GM21786 (cell line): ENCODE measurements at regions not wholly inside any gene's neighbourhood (a gene's known extent, or its start where the extent isn't known, plus 50 kb on each side); places are given as distances from the start of the nearest gene placed in this dataset.

ENCODE experiments used
- ATAC-seq: cut with Tn5 transposase; IDR thresholded peaks from one replicate; pipeline ENCODE4 v1.9.1; 2021; ENCODE audit not compliant: unreplicated experiment

DNA sequence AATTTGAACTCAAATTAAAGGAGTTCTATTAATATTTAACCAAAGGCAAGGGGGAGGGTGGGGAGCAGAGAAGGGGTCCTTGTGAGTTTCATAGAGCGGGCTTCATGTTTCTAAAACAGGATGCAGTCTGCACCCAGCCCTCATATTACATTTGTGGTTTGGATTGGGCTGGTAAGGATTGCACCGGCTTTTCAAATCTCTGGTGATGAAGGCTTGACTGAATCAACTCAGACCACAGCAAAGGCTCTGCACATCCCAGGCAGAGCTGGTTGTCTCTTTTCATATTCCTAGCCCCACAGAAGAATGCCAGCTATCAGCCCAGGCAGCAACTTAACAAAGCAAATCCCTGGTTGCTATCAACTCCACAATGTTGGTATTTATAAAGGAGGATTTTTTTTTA, 1221.4 kb downstream of the VRK1 start:
- no peak for ATAC-seq

DNA sequence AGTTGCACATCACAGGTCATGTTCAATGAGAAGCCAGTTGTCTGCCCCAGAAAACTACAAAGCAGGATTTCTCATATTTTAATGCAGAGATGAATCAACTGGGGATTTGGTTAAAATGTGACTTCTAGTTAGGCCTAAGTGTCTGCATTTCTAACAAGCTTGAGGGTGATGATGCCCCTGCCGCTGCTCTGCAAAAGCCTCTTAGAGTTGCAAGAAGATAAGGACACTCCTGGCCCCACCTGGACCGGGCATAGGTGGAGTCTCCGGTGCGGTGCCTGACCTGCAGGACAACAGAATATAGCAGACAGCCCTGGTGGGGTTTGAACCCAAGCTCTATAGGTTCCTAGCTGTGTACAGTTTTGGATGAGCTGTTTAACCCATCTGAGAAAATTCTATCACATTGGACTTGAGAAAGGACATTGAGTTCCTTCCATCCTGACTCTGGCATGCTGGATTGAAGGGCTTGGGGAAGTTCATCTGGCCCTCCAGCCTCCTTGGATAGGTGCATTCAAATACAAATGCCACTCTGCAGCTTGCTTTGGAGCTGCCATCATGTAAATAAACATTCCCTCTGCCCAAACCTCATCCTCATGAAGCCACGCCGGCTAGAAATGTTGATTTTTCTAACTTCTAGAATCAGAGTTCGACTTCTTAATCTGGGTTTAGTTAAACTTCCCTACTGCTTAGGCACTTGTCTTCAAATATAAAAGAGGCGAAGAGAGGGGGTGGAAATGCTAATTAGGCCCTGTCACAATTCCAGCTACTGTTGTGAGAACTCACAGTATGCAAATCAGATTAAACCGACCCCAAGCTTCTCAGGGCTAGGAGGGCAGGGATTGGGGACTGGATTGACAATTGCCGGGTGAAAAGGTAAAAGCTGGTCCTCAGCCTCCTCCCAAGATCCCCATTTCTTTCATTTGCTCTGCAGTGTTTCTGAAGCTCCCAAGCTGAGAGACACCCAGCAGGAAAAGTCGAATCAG, 1225.6 kb downstream of the VRK1 start:
- no peak for ATAC-seq

DNA sequence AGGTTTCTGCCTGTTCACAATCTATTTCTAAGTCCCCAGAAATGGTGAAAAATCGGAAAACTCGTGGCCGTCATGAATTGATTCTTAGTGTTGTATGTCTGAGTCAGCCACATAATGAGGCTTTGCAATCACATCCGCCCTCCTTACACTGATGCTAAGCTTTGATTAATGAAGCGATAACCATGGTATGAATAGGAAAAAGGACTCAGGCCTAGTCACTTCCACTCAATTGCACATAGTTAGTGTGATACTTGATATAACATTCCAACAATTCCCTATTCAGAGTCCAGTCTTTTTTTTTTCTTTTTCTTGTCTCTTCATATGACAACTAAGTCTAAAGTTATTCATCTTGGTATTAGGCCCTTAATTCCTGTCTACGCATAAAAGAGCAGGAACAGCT, 1231.0 kb downstream of the VRK1 start:
- ATAC-seq = no peak

DNA sequence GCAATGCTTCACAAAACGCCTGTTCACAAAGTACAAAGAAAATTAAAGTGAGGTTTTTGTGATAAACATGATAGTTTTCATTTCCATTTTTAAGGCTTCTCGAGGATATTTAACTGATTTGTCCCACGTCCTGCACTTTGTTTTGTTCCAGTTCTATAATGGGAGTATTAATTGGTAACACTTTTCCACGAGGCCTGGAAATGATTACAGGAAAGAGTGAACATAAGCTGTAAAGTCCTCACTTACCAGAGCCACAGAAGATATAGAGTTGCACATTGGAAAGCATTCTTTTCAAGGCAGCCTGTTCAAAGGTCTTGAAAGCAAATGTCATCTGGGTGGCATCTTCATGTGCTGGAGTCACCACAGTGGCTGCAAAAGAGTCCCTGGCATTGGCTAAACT, 1236.6 kb downstream of the BCL11B start:
- no peak for ATAC-seq

DNA sequence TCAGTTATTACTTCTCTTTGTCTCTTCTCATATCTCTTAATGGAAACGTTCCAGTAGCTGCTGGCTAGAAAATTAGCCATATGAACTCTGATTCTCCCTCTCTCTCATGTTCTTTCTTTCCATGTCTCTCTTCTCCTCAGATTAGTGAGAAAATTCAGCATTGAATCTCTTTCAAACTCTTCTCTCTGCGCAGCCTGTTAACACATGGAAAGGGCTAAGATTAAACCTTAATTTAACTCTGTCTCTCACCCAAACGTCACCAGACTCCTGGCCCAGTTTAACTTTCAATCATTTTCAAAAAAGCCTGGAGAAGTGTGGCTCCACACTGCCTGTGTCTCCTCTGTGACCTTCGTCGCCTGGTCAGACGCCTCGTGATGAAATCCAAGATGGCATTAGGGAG, 1234.2 kb downstream of the BCL11B start:
- no peak for ATAC-seq

DNA sequence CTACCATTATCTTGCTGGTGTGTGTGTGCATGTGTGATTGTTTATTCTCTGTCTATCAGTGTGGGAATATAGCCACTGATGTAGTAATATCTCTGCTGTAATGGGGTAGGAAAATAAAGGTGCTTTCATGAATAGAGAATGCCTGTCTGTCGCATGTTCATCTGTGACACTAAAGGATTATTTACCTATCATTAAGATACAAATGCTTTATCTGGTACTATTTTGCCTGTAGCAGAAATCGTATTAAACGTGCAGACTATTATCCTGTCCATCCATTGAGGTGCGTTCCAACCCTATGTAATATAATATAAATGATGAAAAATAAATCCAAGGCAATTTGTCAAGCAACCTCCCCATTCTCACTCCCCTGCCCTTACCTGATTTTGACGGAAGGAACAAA, 1215.1 kb downstream of the BCL11B start:
- ATAC-seq = no peak

DNA sequence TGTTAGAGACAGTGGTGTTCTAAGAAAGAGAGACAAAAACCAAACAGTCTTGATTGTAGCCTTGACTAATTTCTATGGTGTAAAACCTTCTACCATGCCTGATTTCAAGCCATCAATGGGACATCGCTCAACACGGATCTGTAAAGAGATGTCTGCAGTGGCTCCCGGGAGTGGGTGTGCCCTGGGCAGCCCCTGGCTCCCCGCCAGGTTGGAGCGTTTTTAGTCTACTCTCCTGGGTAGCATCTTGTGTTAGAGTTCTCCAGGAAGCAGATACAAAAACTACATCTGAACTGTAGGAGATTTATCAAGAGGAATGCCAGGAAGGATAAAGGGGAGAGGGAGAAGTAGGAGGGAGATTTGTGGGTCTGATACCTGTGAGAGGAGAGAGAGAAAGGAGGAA, 1212.9 kb downstream of the BCL11B start:
- no peak for ATAC-seq

DNA sequence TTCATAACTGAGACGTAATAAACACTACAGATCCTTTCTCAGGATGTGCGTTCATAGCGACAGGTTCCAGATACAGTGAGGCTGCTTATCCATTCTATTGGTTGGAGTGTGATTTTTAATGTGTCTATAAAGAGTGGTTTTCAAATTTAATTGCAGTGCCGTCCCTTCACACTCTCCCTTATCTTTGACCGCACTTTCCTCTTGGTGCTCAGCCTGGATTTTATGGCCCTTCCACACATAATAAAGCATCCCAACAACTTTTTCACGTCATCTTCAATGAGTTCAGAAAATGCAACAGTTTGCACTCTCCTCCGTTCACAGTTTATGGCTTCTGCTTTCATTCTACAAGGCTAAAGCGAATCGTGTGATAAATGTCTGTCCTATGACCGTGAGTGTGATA, 1209.9 kb downstream of the BCL11B start:
- ATAC-seq = no peak

DNA sequence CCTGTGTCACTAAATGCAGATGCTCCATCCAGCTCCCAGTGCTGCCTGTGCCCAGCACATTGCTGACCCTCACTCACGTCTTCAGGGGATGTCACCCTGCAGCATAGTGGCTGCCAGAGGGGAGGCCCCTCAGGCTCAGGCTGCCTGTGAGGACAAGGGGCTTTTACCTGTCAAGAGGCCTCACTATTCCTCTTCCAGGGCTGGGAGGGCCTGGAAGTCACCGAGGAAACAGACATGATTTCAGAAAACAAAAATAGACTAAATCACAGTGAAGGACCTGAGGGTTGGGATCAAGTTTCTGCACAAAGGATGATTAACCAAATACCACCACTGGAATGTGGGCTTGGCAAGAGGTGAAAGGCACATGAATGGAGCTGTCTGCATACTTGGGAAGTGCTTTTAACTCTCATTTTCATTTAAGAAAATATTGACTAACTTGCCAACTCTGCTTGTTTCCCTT, 1202.3 kb downstream of the BCL11B start:
- no peak for ATAC-seq

DNA sequence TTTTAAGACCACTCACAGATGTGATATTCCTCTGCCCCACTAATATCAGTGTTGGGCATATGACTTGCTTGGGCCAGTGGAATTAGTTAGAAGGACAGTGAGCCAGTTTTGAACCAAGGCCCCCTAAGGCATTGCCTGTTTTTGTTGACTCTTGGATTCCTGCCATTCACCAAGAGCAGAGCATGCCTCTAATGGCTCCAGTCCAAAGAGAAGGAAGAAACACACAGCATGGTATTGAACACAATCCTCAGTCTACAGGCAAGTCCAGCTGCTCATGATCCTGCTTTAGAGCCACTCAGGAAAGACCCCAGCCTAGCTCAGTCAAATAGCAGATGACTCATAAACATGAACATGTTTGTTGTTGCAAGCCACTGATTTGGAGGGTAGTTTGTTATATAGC, 1201.5 kb downstream of the BCL11B start:
- ATAC-seq = no peak

DNA sequence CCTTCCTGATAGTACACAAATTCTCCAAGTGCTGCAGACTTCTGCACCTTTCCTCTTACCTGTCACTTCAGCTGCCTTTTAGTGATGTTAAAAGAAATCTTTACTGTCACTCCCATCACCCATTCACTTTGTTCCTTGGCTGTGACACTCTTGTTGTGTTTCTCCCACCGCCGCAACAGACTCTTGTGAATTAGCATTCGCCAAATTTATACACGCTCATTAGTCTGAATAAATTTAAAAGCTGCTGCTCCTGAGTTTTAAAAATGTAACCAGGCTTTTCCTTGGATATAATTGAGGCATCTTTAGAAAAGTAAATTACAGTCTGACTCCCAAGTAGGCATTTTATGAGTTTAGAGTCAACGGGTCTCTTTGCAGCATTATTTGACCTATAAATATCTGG, 1197.9 kb downstream of the BCL11B start:
- no peak for ATAC-seq

DNA sequence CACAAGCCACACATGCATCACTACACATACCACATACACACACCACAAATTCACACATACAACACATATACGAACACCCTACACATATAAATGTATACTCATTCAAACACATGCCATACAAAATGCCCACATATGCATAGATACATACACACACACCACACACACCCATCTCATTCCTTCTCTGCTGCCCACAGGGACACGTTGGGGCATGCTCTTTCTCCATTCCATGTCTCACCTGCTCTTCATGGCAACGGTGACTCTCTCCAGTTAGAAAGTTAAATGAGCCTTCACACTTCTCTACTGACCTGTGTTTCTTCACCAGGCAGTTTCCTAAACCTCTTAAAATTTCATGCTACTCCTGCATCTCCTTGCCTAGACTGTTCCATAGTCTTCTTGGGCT, 1194.8 kb downstream of the BCL11B start:
- ATAC-seq = no peak

DNA sequence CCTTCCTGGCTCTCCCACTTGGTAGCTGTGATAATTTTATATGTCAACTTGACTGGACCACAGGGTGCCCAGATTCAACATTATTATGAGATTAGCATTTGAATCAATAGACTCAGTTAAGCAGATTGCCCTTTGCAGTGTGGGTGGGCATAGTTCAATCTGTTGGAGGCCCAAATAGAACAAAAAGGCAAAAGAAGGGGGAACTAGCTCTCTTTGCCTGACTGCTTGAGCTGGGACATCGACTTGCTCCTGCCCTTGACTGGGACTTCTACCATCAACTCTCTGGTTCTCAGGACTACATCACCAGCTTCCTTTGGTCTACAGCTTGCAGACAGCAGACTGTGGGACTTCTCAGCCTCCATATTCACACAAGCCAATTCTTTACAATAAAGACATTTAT, 1189.2 kb downstream of the BCL11B start:
- ATAC-seq = no peak

DNA sequence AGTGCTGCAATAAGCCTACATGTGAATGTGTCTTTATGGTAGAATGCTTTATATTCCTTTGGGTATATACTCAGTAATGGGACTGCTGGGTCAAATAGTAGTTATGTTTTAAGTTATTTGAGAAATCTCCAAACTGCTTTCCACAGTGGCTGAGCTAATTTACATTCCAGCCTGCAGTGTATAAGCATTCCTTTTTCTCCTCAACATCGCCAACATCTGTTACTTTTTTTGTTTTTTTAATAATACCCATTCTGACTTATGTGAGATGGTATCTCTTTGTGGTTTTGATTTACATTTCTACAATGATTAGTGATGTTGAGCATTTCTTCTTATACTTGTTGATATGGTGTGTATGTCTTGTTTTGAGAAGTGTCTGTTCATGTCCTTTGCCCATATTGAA, 1186.2 kb downstream of the BCL11B start:
- no peak for ATAC-seq

DNA sequence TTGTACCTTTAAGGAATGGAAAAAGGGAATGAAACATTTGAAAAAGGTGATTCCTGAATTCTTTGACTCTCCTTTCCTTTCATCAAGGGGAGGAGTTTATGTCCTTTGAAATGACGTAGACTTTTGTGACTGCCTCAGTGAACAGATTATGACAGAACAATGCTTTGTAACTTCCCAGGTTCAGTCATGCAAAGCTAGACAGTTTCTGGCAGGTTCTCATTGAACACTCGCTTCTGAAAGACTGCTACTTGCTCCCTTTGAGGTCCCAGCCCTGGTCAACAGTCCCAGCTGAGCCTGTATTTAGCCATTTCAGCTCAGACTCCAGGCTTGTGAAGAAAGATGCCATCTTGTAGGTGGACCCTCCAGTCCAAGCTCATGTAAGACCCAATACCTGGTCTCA, 1178.9 kb downstream of the BCL11B start:
- ATAC-seq = no peak

DNA sequence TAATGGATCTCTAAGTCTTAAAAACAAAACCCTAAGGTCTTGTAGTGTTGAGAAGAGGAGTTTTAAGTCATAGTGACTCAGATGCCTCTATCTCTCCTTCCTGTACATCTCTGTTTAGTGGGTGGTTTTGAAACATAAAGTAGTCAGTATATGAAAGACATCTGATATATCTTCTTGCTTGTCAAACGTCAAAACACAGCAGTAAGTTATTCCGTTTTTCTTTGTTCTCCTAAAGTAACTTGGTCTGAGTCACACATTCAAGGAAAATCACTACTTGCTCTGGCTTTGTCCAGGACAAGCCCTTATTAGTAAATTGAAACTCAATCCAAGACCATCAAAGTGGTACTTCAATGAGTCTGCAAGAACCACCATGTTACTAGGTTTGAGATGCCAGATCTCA, 1172.5 kb downstream of the BCL11B start:
- ATAC-seq = no peak

DNA sequence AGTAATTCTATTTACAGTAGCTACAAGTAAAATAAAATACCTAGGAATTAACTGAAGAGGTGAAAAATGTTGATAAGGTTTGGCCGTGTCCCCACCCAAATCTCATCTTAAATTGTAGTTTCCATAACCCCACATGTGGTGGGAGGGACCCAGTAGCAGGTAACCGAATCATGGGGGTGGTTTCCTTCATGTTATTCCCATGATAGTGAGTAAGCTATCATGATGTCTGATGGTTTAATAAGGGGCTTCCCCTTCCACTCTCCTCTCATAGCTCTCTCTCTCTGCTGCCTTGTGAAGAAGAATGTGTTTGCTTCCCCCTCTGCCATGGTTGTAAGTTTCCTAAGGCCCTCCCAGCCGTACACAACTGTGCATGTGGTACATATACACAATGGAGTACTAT, 1170.7 kb downstream of the BCL11B start:
- no peak for ATAC-seq

DNA sequence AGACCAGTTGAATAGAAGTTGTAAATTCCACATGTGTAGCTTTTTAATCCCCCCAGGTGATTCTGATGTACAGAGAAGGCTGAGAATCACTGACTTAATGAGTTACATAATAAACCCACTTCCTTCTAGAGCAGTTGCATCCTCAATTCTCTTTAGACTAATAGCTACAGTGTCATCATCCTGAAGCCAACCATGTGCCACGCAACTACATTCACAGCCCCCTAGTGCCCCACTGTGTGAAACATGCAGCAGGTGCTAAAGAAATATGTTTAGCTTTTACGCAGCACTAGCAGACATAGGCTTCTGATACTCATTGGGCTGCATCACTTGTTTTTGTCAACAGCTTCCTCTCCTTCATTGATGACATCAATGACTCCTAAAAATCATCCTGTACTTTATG, 1168.3 kb downstream of the BCL11B start:
- no peak for ATAC-seq

DNA sequence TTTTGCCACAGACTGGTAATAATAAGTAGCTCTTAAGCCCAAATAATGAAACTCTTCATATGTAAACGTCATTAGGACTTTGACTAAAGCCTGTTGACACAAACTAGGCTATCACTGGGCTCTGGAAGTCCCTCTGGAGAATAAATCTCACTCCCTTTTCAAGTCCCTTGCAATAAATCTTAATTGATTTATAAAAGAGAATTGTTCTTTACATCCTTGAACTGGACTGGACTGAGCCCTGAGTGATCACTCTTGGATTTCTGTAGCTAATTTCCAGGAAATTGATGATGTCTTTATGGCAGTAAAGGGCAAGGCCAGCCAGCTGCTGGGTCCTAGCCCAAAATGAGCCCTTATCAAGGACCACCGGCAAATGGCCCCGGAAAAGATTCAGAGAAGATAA, 1162.7 kb downstream of the BCL11B start:
- no peak for ATAC-seq

DNA sequence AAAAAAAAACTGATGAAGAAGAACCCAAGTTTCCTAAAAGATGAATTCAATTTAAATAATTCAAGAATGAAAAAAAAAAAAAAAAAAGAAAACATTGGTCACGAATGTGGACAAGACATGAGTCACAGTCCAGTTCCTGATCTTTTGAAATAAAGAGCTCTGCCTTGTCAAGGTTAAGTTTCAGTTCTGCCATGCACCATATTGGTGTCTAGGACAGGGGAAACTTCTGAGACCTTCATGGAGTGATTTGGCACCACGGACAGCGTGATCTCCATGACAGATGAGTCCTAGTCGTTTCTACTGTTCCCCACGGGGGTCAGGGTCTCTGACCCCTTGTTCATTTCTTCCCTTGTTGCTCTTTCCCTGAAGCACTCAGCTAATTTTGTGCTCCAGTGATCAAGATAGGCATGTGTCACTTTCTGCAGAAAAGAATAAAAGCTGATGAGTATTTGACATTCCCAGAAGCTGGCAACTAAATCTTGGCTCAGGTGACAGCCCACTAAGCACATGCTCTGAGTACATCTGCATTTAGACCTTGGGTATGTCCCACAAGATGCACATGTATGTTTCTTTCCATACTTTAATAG, 1159.7 kb downstream of the BCL11B start:
- no peak for ATAC-seq

DNA sequence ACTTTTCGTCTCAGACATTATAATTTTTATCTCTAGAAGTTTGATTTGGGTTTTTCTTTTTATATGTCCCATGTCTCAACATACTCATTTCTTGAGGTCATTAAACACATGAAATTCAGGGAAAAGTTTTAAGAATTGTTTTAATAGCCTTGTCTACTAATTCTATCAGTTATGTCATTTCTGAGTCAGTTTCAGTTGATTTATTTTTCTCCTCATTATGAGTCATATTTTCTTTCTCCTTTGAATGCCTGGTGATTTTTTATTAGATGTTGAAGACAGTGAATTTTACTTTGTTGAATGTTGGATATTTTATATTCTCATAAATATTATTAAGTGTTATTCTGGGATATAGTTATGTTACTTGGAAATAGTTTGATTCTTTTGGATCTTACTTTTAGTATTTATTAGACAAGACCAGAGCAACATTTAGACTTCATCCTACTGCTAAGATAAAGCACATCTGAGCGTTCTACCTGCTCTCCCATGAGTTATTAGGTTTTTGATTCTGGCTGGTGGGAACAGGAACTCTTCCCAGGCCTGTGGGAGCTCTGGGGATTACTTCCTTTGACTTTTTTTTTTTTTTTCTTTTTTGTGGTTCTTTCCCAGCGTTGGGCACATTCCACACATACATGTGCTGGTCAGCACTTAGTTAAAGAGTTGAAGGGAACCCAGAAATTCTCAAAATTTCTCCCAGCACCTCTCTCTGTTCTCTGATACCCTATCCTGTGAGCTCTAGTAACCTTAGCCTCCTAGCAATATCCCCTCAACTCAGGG, 1157.7 kb downstream of the BCL11B start:
- no peak for ATAC-seq

DNA sequence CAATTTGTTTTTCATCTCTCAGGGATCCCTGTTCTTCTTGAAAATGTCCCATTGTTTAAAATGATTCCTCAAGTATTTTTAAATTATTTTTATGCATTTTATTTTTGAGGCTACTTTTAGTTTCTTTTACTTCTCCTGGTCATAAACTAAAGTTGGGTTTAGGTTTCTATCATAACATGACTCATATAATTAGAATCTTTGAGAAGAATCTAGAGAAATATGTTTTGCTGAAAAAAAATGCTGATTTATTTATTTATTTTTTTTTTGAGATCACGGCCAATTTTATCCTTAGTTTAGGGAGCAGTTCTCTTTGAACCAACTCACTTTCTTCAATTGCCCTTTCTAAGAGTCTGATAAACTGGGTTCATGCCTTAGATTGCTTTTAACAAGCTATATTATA, 1157.1 kb downstream of the BCL11B start:
- ATAC-seq = no peak
